Neutrophil (primary cell): ENCODE measurements at regions not wholly inside any gene's neighbourhood (a gene's known extent, or its start where the extent isn't known, plus 50 kb on each side); places are given as distances from the start of the nearest gene placed in this dataset.

ENCODE experiments used
- H3K27ac ChIP-seq: fragments of 200-600 bp; sonication (generic); 2 replicates; pipeline ENCODE4 v1.5.1; 2016; ENCODE audit warnings: mild to moderate bottlenecking, moderate library complexity
- H3K27me3 ChIP-seq: fragments of 200-600 bp; sonication (generic); 2 replicates; pipeline ENCODE4 v1.6.0; 2016; ENCODE audit warnings: mild to moderate bottlenecking
- H3K36me3 ChIP-seq: fragments of 200-600 bp; sonication (generic); 2 replicates; pipeline ENCODE4 v1.5.1; 2017
- H3K4me1 ChIP-seq, 2 experiments: fragments of 200-600 bp in 1 of 2; sonication (generic) in 1 of 2; 1 replicate in 1 of 2; 2 replicates in 1 of 2; pipeline versions ENCODE4 v1.5.1 to v1.6.1; 2013 to 2016; ENCODE audit warnings: low read depth in 1 of 2, low read length in 1 of 2, mild to moderate bottlenecking in 1 of 2, moderate library complexity in 1 of 2; ENCODE audit not compliant: control insufficient read depth in 1 of 2, insufficient read depth in 1 of 2
- H3K4me3 ChIP-seq, 2 experiments: fragments of 200-600 bp in 1 of 2; sonication (generic) in 1 of 2; 1 replicate in 1 of 2; 2 replicates in 1 of 2; pipeline ENCODE4 v1.5.1; 2013 to 2016; ENCODE audit warnings: low read depth in 1 of 2, low read length in 1 of 2, mild to moderate bottlenecking in 1 of 2, moderate library complexity in 1 of 2
- H3K9me3 ChIP-seq: fragments of 200-600 bp; sonication (generic); 2 replicates; pipeline ENCODE4 v1.5.1; 2016
- CTCF ChIP-seq: fragments of 200-600 bp; sonication (generic); IDR thresholded peaks from 2 replicates; pipeline ENCODE4 v1.5.1; 2016; ENCODE audit warnings: antibody characterized with exemption

GRCh38 chr10:44463511-44464121 lies 78.7 kb upstream of the CXCL12 start:
- Histone ChIP-seq H3K36me3 (no peaks in the 10 kb centered on the region), H3K9me3 (no peaks in the 10 kb centered on the region), H3K4me1 (no peaks in the 10 kb centered on the region), H3K4me3 (no peak overlapping the region), H3K27ac (no peak overlapping the region), H3K27me3 (peaks cover 16% of the 10 kb centered on the region)
- TF ChIP-seq CTCF = no peak

- Histone ChIP-seq H3K27me3 (peaks cover 16% of the 10 kb centered on the region), H3K9me3 (no peaks in the 10 kb centered on the region), H3K4me1 (no peaks in the 10 kb centered on the region), H3K27ac (no peak overlapping the region), H3K36me3 (no peaks in the 10 kb centered on the region), H3K4me3 (no peak overlapping the region)
- no peak for TF ChIP-seq CTCF
These were observed 79.6 kb upstream of the CXCL12 start for GRCh38 chr10:44464503-44464902.

- H3K27ac ChIP-seq = no peak overlapping the region
These were observed 80.7 kb upstream of the CXCL12 start for GRCh38 chr10:44465401-44466115.

GRCh38 chr10:44466236-44466635 lies 81.3 kb upstream of the CXCL12 start:
- no peaks in the 10 kb centered on the region for H3K9me3 ChIP-seq
- TF ChIP-seq CTCF = no peak
- no peaks in the 10 kb centered on the region for H3K4me1 ChIP-seq
- no peak overlapping the region for H3K4me3 ChIP-seq
- H3K27me3 ChIP-seq = peaks cover 16% of the 10 kb centered on the region
- no peak overlapping the region for H3K27ac ChIP-seq
- no peaks in the 10 kb centered on the region for H3K36me3 ChIP-seq

More at GRCh38 chr10:44465401-44466115, 80.7 kb upstream of the CXCL12 start:
- no peaks in the 10 kb centered on the region for H3K4me1 ChIP-seq
- no peak overlapping the region for H3K4me3 ChIP-seq
- H3K9me3 ChIP-seq = no peaks in the 10 kb centered on the region
- TF ChIP-seq CTCF = no peak
- peaks cover 16% of the 10 kb centered on the region for H3K27me3 ChIP-seq
- H3K36me3 ChIP-seq = no peaks in the 10 kb centered on the region

GRCh38 chr10:44467090-44467489 lies 82.2 kb upstream of the CXCL12 start:
- TF ChIP-seq CTCF = no peak
- Histone ChIP-seq H3K36me3 (no peaks in the 10 kb centered on the region), H3K27ac (no peak overlapping the region), H3K27me3 (peaks cover 16% of the 10 kb centered on the region), H3K4me1 (no peaks in the 10 kb centered on the region), H3K9me3 (no peaks in the 10 kb centered on the region), H3K4me3 (no peak overlapping the region)
